ES-I3 (cell line): ENCODE measurements at regions not wholly inside any gene's neighbourhood (a gene's known extent, or its start where the extent isn't known, plus 50 kb on each side); places are given as distances from the start of the nearest gene placed in this dataset.

ENCODE experiments used
- H3K36me3 ChIP-seq: 2 replicates; pipeline ENCODE4 v1.6.1; 2013; ENCODE audit warnings: mild to moderate bottlenecking, low read length, control low read depth, moderate library complexity; ENCODE audit not compliant: insufficient read depth
- H3K4me1 ChIP-seq: 2 replicates; pipeline ENCODE4 v1.6.1; 2013; ENCODE audit warnings: mild to moderate bottlenecking, control low read depth, low read length; ENCODE audit not compliant: insufficient read depth
- H3K9ac ChIP-seq: 2 replicates; pipeline ENCODE4 v1.6.1; 2013; ENCODE audit warnings: low read depth, mild to moderate bottlenecking, low read length, moderate library complexity
- H3K9me3 ChIP-seq: 2 replicates; pipeline ENCODE4 v1.6.1; 2013; ENCODE audit warnings: mild to moderate bottlenecking, low read length, moderate library complexity; ENCODE audit not compliant: control insufficient read depth, insufficient read depth

DNA sequence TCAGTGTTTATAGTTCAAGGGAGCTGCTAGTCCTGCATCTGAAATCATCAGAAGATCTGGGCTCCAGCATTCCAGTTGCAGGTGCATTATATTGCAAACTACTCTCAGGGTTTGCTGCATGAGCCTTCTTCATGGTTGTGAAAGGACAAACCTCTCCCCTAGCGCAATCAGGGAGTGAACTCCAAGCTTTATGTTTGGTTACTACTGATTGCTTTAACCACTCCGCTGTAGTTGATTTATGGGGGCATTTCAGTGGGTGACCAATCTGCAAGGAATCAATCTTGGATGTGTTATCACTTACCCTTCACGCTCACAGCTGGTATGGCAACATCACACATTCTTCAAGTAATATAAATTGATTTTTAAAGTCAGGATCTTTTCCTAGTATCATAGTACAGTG is 552.1 kb downstream of the SPOCK3 start:
- H3K9me3 ChIP-seq = no peaks in the 10 kb centered on the region
- H3K36me3 ChIP-seq = no peaks in the 10 kb centered on the region
- no peak overlapping the region for H3K9ac ChIP-seq
- H3K4me1 ChIP-seq = no peaks in the 10 kb centered on the region
